ENCODE measurements at regions not wholly inside any gene's neighbourhood (a gene's known extent, or its start where the extent isn't known, plus 50 kb on each side); places are given as distances from the start of the nearest gene placed in this dataset.
"Not testable (repeated sequence)": the region's sequence is repeated elsewhere in the genome, so short reads cannot be mapped to it uniquely, and the experiment has no call there.

GRCh38 chr14:56057071-56057741 lies 61.0 kb upstream of the PELI2 start:
- no peak for TF ChIP-seq CTCF (IDR thresholded peaks at IDR 0.05; ENCODE audit: low read depth, low read length)
- H3K4me3 ChIP-seq (ENCODE audit: low read depth, low read length): no peak overlapping the region

GRCh38 chr14:56057767-56058166 lies 60.4 kb upstream of the PELI2 start:
- TF ChIP-seq CTCF (IDR thresholded peaks at IDR 0.05; ENCODE audit: low read depth, low read length): no peak
- no peak overlapping the region for H3K4me3 ChIP-seq (ENCODE audit: low read depth, low read length)

- TF ChIP-seq CTCF (IDR thresholded peaks at IDR 0.05; ENCODE audit: low read depth, low read length): no peak
- no peak overlapping the region for H3K4me3 ChIP-seq (ENCODE audit: low read depth, low read length)
Observed at GRCh38 chr14:56059054-56059453, 59.2 kb upstream of the PELI2 start.

GRCh38 chr14:56061051-56061450 lies 57.2 kb upstream of the PELI2 start:
- TF ChIP-seq CTCF (IDR thresholded peaks at IDR 0.05; ENCODE audit: low read depth, low read length): no peak
- H3K4me3 ChIP-seq (ENCODE audit: low read depth, low read length): no peak overlapping the region

GRCh38 chr14:56063131-56063530 lies 55.1 kb upstream of the PELI2 start:
- H3K4me3 ChIP-seq (ENCODE audit: low read depth, low read length): no peak overlapping the region
- no peak for TF ChIP-seq CTCF (IDR thresholded peaks at IDR 0.05; ENCODE audit: low read depth, low read length)

- no peak overlapping the region for H3K4me3 ChIP-seq (ENCODE audit: low read depth, low read length)
- TF ChIP-seq CTCF (IDR thresholded peaks at IDR 0.05; ENCODE audit: low read depth, low read length): no peak
Observed at GRCh38 chr14:56064513-56064912, 53.7 kb upstream of the PELI2 start.

- not testable (repeated sequence) for H3K4me3 ChIP-seq (ENCODE audit: low read depth, low read length)
Observed at GRCh38 chr14:56065199-56065598, 53.0 kb upstream of the PELI2 start.
